Vagina (tissue), 2 donors: ENCODE measurements at regions not wholly inside any gene's neighbourhood (a gene's known extent, or its start where the extent isn't known, plus 50 kb on each side); places are given as distances from the start of the nearest gene placed in this dataset.

Experiments
- POLR2A ChIP-seq, 2 donors: fragments of 450-650 bp; IDR thresholded peaks; one replicate each; pipeline ENCODE4 v1.6.1; 2017; ENCODE audit warnings: antibody characterized with exemption in 2 of 2, mild to moderate bottlenecking in 2 of 2, moderate library complexity in 2 of 2
- POLR2AphosphoS5 ChIP-seq, 2 donors: sonication (generic); formaldehyde crosslinking; IDR thresholded peaks; one replicate each; pipeline ENCODE4 v1.9.0; 2017; ENCODE audit warnings: antibody characterized with exemption in 2 of 2, mild to moderate bottlenecking in 2 of 2, low read depth in 1 of 2; ENCODE audit not compliant: insufficient read depth in 1 of 2
- TF ChIP-seq, protein P1 (sequence below), 3 experiments: fragments of 450-650 bp in 2 of 3; fragments of 200-600 bp in 1 of 3; sonication (generic) in 1 of 3; IDR thresholded peaks; one replicate each; pipeline ENCODE4 v1.5.1; 2017 to 2019; ENCODE audit warnings: antibody characterized with exemption in 3 of 3, mild to moderate bottlenecking in 2 of 3, moderate library complexity in 2 of 3

DNA sequence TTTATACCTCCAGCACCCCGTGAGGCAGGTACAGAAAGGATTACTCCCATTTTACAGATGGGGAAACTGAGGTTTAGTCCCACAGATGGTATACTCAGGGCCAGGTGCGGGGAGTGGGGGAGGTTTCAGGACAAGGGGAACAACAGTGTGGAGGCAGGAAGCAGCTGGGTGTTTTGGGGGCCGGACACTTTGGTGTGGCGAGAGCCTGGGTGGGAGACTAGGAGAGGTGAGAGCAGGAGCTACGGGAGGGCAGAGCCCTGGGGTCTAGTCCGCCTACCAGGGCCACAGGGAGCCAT is 61.7 kb downstream of the DIO3 start:
- TF ChIP-seq POLR2AphosphoS5 (IDR thresholded peaks at IDR 0.05; ENCODE audit: insufficient read depth in 1 of 2, low read depth in 1 of 2), result no peak
- TF ChIP-seq, protein P1, sequence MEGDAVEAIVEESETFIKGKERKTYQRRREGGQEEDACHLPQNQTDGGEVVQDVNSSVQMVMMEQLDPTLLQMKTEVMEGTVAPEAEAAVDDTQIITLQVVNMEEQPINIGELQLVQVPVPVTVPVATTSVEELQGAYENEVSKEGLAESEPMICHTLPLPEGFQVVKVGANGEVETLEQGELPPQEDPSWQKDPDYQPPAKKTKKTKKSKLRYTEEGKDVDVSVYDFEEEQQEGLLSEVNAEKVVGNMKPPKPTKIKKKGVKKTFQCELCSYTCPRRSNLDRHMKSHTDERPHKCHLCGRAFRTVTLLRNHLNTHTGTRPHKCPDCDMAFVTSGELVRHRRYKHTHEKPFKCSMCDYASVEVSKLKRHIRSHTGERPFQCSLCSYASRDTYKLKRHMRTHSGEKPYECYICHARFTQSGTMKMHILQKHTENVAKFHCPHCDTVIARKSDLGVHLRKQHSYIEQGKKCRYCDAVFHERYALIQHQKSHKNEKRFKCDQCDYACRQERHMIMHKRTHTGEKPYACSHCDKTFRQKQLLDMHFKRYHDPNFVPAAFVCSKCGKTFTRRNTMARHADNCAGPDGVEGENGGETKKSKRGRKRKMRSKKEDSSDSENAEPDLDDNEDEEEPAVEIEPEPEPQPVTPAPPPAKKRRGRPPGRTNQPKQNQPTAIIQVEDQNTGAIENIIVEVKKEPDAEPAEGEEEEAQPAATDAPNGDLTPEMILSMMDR (IDR thresholded peaks at IDR 0.05), result no peak
- no peak for TF ChIP-seq POLR2A (IDR thresholded peaks at IDR 0.05)
